Cerebellar nuclear complex (tissue), 1 donor: ENCODE measurements at regions not wholly inside any gene's neighbourhood (a gene's known extent, or its start where the extent isn't known, plus 50 kb on each side); places are given as distances from the start of the nearest gene placed in this dataset.
"Not testable (repeated sequence)": the region's sequence is repeated elsewhere in the genome, so short reads cannot be mapped to it uniquely, and the experiment has no call there.

ENCODE experiments used
- DNase-seq, 2 experiments: peaks; one replicate each; lab custom pipeline; 2025; lab: John Stamatoyannopoulos, UW

GRCh38 chrX:1016281-1016680, 196.2 kb downstream of the CRLF2 start:
- not testable (repeated sequence) for DNase-seq

GRCh38 chrX:1012678-1013300, 199.7 kb downstream of the CRLF2 start:
- DNase-seq, result no peak

GRCh38 chrX:1011691-1012283, 200.7 kb downstream of the CRLF2 start:
- DNase-seq, result no peak

- DNase-seq, result no peak
Observed at GRCh38 chrX:1009771-1010170, 202.7 kb downstream of the CRLF2 start.

GRCh38 chrX:1006156-1006730, 206.2 kb downstream of the CRLF2 start:
- DNase-seq, result no peak

GRCh38 chrX:1002611-1003010, 209.8 kb downstream of the CRLF2 start:
- no peak for DNase-seq

GRCh38 chrX:997631-998137, 214.8 kb downstream of the CRLF2 start:
- DNase-seq, result no peak

- DNase-seq, result no peak
Observed at GRCh38 chrX:994780-995179, 217.7 kb downstream of the CRLF2 start.

- DNase-seq, result peak; percentile 84
Observed at GRCh38 chrX:989959-990510, 222.4 kb downstream of the CRLF2 start.

GRCh38 chrX:988530-988929, 223.9 kb downstream of the CRLF2 start:
- not testable (repeated sequence) for DNase-seq

GRCh38 chrX:981791-982626, 230.4 kb downstream of the CRLF2 start:
- no peak for DNase-seq

- DNase-seq, result no peak
Observed at GRCh38 chrX:980587-981235, 231.7 kb downstream of the CRLF2 start.

GRCh38 chrX:979127-979526, 233.3 kb downstream of the CRLF2 start:
- not testable (repeated sequence) for DNase-seq

- no peak for DNase-seq
Observed at GRCh38 chrX:973010-973632, 239.3 kb downstream of the CRLF2 start.

- DNase-seq, result no peak
Observed at GRCh38 chrX:968148-968965, 244.1 kb downstream of the CRLF2 start.

- no peak for DNase-seq
Observed at GRCh38 chrX:966396-967070, 245.9 kb downstream of the CRLF2 start.

GRCh38 chrX:964831-965416, 247.5 kb downstream of the CRLF2 start:
- no peak for DNase-seq

- no peak for DNase-seq
Observed at GRCh38 chrX:960821-961220, 251.6 kb downstream of the CRLF2 start.

GRCh38 chrX:959595-959994, 252.9 kb downstream of the CRLF2 start:
- no peak for DNase-seq
